ENCODE measurements at regions not wholly inside any gene's neighbourhood (a gene's known extent, or its start where the extent isn't known, plus 50 kb on each side); places are given as distances from the start of the nearest gene placed in this dataset.
"Not testable (repeated sequence)": the region's sequence is repeated elsewhere in the genome, so short reads cannot be mapped to it uniquely, and the experiment has no call there.

DNA sequence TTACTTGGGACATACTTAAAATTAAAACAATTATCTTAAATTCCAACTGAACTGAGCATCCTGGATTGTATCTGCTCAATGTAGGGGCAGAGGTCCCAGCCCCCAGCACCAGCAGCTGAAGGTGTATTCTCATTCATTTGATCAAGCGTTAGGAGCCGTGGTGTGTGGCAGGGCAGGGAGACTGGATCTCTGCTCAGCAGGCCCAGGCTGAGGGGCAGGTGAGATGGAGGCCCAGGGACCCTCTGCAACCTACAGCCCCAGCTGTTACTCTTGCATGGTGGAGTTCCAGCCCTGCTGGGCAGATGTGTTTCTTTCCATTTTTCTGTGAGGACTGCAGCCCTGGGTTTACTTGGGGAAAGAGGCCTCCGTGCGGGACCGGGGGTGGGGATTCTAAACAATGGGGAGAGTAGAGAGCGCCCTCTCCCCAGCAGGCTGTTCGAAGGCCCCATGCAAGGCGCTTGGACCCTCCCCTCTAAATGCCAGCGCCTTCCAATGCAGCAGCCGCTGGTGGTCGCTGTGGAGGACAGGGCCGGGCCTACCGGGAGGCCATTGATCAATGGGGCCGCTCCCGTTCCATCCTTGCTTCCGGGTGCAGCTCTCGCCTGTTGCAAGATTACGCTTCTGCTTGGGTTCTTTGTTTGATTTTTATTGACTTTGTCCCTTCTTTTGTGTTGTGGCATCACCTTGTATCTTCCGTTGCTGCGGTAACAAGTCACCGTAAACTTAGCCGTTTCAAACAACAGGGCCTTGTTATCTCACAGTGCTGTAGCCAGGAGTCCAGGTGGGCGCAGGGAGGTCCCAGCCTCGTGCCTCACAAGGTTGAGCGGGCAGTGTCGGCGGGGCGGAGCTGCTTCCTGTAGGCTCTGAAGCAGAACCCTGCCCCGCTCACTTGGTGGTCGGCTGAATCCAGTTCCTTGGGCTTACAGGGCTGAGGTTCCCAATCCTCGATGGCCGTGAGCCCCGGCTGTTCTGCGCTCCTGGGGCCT lies 134.8 kb upstream of the PHACTR3 start:
- Mint-ChIP-seq H3K27me3 (peaks cover 6% of the 10 kb centered on the region), H3K9me3 (no peaks in the 10 kb centered on the region), H3K27ac (no peak overlapping the region), H3K36me3 (ENCODE audit: low read depth) (no peaks in the 10 kb centered on the region), H3K4me3 (no peak overlapping the region), H3K4me1 (ENCODE audit: low read depth) (no peaks in the 10 kb centered on the region)
- intact Hi-C loops (cut with micrococcal nuclease), result no loop called here

DNA sequence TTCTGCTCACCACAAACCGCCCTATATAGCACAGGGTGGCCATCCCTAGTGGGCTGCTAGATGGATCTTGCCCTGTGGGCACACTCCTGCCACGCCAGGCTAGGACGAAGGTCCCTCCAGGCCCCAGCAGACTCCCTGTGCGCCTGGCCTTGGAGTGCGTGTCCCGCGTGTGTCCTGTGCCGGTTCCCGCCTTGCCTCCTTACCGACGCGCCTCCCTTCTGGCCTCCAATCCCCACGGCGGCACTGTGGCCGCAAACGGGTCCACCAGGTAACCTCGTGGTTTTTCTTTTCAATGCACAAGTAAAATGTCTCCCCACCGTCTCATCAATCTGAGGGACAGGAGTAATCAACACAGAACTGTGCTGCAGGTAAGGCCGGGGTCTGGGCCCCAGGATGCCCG lies 133.8 kb upstream of the PHACTR3 start:
- Mint-ChIP-seq H3K27ac (no peak overlapping the region), H3K9me3 (no peaks in the 10 kb centered on the region), H3K36me3 (ENCODE audit: low read depth) (no peaks in the 10 kb centered on the region), H3K27me3 (peaks cover 12% of the 10 kb centered on the region), H3K4me1 (ENCODE audit: low read depth) (no peaks in the 10 kb centered on the region), H3K4me3 (no peak overlapping the region)
- intact Hi-C loops (cut with micrococcal nuclease), result no loop called here

DNA sequence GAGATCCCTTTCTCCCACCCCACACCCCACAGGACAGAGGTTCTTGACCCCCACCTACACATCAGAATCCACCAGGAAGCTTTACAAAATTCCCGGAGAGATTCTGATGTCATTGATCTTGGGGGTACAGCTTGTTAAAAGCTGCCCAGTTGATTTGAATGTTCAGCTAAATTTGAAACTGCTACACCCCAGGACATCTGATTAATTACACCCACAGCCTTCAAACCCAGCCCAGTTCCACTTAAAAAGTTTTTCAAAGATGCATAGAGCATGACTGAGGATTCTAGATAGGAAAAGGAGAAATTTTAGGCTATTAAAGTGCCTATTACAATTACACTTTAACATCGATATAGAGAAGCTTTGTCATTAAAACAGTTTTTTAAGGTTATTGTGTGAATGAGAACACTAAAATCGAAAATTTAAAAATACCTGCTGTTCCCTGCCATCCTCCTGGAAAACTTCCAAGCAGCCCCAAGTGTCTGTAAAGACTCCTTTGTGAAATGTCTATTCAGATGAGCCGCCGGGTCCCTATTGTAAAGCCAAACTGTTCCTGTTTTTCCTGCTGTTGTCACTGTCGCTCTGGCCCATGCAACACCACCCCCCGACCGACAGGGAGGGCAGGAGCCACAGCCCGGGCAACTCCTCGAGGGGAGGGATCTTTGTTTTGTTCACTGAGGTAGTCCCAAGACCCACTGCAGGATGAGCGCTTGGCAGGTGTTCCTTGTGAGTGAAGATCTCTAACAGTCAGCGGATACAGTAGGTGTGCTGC lies 132.5 kb upstream of the PHACTR3 start:
- peaks cover 12% of the 10 kb centered on the region for H3K27me3 Mint-ChIP-seq
- intact Hi-C loops (cut with micrococcal nuclease), result no loop called here
- no peaks in the 10 kb centered on the region for H3K9me3 Mint-ChIP-seq
- H3K36me3 Mint-ChIP-seq (ENCODE audit: low read depth), result no peaks in the 10 kb centered on the region
- no peaks in the 10 kb centered on the region for H3K4me1 Mint-ChIP-seq (ENCODE audit: low read depth)
- no peak overlapping the region for H3K27ac Mint-ChIP-seq
- H3K4me3 Mint-ChIP-seq, result no peak overlapping the region

DNA sequence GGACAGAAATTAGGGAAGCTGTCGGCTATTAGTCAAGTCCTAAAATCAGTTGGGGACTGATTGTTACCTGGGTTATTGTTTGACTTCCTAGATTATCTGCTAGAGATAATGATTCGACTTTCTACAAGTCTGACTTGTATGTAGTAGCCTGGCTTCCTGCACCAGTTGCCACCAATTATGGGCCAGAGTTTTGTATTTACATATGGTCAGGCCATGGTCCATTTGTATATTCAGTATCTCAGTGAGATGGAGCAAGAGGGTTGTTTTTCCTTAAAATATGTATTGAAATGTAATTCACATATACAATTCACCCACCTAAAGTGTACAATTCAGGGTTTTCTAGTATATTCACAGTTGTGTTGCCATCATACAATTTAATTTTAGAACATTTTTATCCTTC lies 130.6 kb upstream of the PHACTR3 start:
- H3K9me3 Mint-ChIP-seq, result no peaks in the 10 kb centered on the region
- H3K4me1 Mint-ChIP-seq (ENCODE audit: low read depth), result no peaks in the 10 kb centered on the region
- intact Hi-C loops (cut with micrococcal nuclease), result no loop called here
- H3K27ac Mint-ChIP-seq, result no peak overlapping the region
- no peak overlapping the region for H3K4me3 Mint-ChIP-seq
- no peaks in the 10 kb centered on the region for H3K36me3 Mint-ChIP-seq (ENCODE audit: low read depth)
- H3K27me3 Mint-ChIP-seq, result peaks cover 14% of the 10 kb centered on the region

DNA sequence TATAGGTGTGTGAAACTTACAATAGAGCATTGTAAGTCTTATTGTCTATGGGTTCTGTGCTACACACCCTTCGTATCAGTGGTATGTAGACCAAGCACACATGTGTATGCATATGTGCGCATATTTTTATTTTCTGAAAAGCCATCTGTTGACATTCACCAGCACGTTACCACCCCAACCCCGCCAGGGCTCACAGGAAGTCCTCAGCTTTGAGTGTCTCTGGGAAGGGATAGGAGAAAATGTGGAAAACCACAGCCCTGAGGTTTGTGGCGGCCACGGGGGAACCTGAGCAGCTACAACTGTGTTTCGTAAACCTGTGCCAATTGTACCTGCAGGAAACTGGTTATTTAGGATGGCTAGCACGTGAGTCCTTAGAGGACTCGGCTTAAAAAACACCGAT lies 123.3 kb upstream of the PHACTR3 start:
- Mint-ChIP-seq H3K4me3 (no peak overlapping the region), H3K36me3 (ENCODE audit: low read depth) (no peaks in the 10 kb centered on the region), H3K27me3 (peaks cover 19% of the 10 kb centered on the region), H3K27ac (no peak overlapping the region), H3K4me1 (ENCODE audit: low read depth) (no peaks in the 10 kb centered on the region), H3K9me3 (no peaks in the 10 kb centered on the region)
- intact Hi-C loops (cut with micrococcal nuclease), result no loop called here

DNA sequence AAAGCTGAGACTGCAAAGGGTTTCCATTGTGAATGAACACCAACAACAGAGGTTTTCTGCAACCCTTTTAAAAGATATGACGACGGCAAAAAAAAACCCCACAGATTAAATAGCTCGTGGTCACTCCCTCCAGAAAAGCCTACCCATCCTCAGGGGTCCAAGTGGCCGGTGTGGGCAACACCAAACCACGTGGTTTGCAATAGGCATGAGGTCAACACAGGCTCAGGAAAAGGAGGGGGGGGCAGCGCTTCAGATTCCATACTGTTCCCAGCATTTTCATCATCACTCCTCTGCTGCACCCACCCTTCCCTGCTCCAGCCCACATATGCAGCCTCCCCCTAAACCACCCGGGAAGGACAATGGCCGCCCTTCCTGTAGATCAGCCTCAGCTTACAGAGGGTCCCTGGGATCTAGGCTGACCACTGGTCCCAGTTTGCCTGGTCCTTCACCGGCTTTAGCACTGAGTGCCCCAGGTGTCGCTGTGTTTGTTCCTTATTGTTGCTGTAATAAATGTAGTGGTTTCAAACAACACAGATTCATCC lies 122.8 kb upstream of the PHACTR3 start:
- H3K27ac Mint-ChIP-seq, result no peak overlapping the region
- H3K4me1 Mint-ChIP-seq (ENCODE audit: low read depth), result no peaks in the 10 kb centered on the region
- H3K36me3 Mint-ChIP-seq (ENCODE audit: low read depth), result no peaks in the 10 kb centered on the region
- no peak overlapping the region for H3K4me3 Mint-ChIP-seq
- H3K9me3 Mint-ChIP-seq, result no peaks in the 10 kb centered on the region
- intact Hi-C loops (cut with micrococcal nuclease), result no loop called here
- H3K27me3 Mint-ChIP-seq, result peaks cover 19% of the 10 kb centered on the region

DNA sequence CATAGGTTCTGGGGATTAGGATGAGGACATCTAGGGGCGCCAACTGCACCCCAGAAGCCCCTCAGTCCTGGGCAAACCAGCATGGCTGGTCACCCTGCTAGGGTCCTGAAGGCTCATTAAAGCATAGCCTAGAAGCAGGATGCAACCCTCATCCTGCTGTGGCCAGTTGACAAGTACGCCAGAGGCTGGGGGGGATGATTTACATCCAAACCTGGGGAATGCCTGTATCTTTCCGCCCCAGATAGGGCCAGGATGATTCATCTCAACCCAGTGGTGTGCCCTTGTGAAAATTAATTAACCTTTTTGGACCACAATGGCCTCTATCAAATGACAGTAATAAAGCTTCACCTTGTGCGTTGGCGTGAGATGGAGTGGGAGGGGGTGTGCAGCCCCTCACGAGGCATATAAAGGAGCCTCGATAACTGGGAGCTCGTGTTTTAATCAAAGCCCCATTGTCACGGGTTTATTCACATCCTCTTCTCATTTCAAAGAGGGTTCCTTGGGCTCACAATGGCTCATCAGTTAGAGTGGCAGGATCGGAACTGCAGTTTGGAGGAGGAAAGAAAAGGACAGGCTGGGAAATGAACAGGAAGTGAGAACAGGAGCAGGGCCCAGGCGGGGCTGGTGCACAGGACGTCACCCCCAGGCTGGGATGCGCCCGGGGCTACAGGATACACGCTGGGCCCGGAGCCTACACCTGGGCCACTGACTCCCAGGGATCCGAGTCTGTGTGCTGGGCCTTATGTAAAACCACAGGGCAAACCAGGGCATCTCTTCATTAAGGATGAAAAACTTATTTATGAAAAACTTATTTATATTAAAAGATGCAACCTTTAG lies 121.8 kb upstream of the PHACTR3 start:
- Mint-ChIP-seq H3K4me3 (no peak overlapping the region), H3K36me3 (ENCODE audit: low read depth) (no peaks in the 10 kb centered on the region), H3K9me3 (no peaks in the 10 kb centered on the region), H3K4me1 (ENCODE audit: low read depth) (no peaks in the 10 kb centered on the region), H3K27me3 (peaks cover 19% of the 10 kb centered on the region), H3K27ac (no peak overlapping the region)
- intact Hi-C loops (cut with micrococcal nuclease), result no loop called here

DNA sequence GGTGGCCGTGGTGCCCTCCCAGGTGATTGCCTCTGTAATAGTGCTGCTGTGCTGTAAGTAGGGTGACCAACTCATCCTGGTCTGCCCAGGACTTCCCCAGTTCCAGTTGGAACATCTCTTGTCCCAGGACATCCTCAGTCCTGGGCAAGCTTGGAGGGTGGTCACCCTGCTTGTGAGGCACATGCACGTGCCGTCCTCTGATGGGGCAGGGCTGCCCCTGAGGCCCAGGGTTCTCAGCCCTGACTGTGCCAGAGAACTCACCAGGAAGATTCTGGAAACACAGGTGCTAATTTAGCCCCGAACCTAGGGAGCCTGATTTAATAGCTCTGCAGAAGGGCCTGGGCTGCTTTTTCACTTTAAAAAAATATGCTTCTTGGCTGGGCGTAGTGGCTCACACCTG lies 120.9 kb upstream of the PHACTR3 start:
- Mint-ChIP-seq H3K9me3 (no peaks in the 10 kb centered on the region), H3K36me3 (ENCODE audit: low read depth) (no peaks in the 10 kb centered on the region), H3K4me3 (no peak overlapping the region), H3K27me3 (peaks cover 16% of the 10 kb centered on the region), H3K27ac (no peak overlapping the region), H3K4me1 (ENCODE audit: low read depth) (no peaks in the 10 kb centered on the region)
- intact Hi-C loops (cut with micrococcal nuclease), result no loop called here

DNA sequence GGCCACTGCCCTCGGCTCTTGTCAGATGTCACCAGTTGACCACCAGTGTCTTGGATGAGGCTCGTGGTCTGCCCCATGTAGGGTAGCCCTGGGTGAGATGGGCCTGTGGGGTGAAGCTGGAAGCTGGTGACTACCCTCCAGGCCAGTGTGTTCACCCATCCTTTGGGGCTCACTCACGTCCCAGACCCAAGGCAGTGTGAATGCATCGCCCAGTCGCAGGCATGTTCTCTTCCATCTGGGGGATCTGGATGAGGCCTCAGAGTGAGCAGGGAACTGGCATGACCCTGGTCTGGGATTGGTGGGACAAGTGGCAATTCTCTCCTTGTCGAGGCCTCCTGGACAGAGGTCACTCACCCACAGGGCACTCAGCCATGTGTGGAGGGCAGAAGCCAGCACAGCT lies 120.1 kb upstream of the PHACTR3 start:
- no peak overlapping the region for H3K4me3 Mint-ChIP-seq
- H3K9me3 Mint-ChIP-seq, result no peaks in the 10 kb centered on the region
- no peaks in the 10 kb centered on the region for H3K36me3 Mint-ChIP-seq (ENCODE audit: low read depth)
- intact Hi-C loops (cut with micrococcal nuclease), result no loop called here
- H3K27ac Mint-ChIP-seq, result no peak overlapping the region
- peaks cover 16% of the 10 kb centered on the region for H3K27me3 Mint-ChIP-seq
- H3K4me1 Mint-ChIP-seq (ENCODE audit: low read depth), result no peaks in the 10 kb centered on the region

DNA sequence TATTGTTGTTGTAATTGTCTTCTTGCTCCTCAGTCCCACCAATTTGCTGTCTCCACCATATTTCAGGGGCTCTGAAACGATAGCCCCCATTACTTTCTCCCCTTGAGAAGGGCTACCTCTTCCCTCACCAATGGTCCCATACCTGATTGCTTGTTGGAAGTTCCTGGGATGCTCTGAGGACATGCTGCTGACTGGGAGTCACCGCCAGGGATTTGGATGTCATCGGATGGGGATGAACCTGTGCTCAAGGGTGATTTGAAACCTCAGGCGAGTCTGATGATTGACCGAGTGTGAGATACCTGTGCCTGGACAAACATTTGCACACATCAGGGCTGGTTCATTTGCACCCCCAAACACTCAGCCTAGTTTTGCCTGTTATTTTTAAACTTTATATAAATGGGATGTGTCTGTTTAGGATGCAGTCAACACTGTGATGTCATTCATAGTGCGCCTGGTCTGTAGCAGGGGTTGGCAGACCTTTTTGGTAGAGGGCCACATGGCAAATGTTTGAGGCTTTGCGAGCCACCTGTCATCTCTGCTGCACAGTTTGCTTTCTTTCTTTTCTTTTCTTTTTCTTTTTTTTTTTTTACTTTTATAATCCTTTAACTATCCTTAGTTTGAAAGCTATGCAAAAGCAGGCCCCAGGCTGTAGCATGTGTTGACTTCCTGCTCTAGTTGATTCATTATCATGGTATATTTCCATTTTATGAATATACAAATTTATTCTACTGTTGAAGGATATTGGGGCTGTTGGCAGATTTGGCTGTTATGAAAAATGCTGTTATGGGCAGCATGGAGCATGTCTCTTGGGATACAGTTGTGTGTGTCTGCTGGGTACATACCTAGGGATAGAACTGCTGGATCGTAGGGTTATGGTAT lies 118.5 kb upstream of the PHACTR3 start:
- no peaks in the 10 kb centered on the region for H3K9me3 Mint-ChIP-seq
- H3K27ac Mint-ChIP-seq, result no peak overlapping the region
- H3K27me3 Mint-ChIP-seq, result peaks cover 12% of the 10 kb centered on the region
- no peaks in the 10 kb centered on the region for H3K36me3 Mint-ChIP-seq (ENCODE audit: low read depth)
- no peak overlapping the region for H3K4me3 Mint-ChIP-seq
- H3K4me1 Mint-ChIP-seq (ENCODE audit: low read depth), result no peaks in the 10 kb centered on the region
- intact Hi-C loops (cut with micrococcal nuclease), result no loop called here

DNA sequence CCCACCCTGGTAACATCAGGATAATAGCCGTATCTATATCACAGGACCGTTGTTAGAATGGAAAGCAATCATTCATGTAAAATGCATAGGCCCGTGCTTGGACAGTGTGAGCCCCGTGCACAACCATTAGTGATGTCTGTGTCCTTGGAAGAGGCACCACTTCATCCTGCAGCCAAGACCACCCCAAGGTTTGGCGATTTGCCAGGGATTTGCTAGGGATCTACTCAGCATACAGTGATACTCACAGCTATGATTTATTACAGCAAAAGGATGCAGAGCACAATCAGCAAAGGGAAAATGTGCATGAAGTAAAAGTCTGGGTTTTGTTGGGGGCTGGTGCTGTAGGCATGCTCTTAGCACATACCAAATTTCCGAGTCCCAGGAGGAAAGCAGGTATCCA lies 115.9 kb upstream of the PHACTR3 start:
- H3K4me1 Mint-ChIP-seq (ENCODE audit: low read depth); H3K27ac Mint-ChIP-seq; H3K27me3 Mint-ChIP-seq; H3K36me3 Mint-ChIP-seq (ENCODE audit: low read depth); H3K9me3 Mint-ChIP-seq; H3K4me3 Mint-ChIP-seq; intact Hi-C loops (cut with micrococcal nuclease): not testable (repeated sequence)

DNA sequence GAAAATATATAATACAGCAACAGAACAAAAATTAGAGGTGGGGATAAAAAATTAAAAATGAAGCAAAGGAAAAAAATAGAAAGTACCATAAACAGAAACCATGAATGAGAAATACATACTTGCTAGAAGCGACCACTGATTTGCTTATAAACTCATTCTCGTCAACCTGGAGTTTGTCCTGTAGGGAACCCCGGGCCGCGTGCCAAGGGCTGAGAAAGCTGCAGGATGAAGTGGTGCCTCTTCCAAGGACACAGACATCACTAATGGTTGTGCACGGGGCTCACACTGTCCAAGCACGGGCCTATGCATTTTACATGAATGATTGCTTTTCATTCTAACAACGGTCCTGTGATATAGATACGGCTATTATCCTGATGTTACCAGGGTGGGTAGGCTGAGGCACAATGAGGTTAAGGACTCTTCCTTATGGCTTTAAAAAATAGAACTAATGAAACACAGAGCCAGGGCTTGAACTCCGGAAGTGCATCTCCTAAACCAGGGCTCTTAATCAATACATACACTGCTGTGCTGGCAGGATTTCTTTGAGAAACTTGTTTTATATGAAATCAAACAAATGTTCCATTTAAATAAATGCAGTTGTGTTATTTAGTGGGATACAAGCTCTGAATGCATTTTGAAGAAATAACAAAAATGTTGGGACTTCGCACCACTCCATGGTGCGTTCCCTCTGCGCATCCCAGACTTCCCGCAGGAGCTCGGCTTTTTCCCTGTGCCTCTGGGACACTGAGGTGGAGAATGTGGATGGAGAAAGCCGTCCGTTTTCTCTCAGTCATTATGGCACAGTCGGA lies 113.9 kb upstream of the PHACTR3 start:
- intact Hi-C loops (cut with micrococcal nuclease); H3K4me3 Mint-ChIP-seq; H3K27ac Mint-ChIP-seq; H3K27me3 Mint-ChIP-seq; H3K4me1 Mint-ChIP-seq (ENCODE audit: low read depth); H3K36me3 Mint-ChIP-seq (ENCODE audit: low read depth); H3K9me3 Mint-ChIP-seq: not testable (repeated sequence)

All from dendritic cell treated with granulocyte-macrophage colony-stimulating factor and Interleukin-4, amounts not matched to agents 40 ng/mL and 50 ng/mL, for 4 days (primary cell).